ENCODE measurements at regions not wholly inside any gene's neighbourhood (a gene's known extent, or its start where the extent isn't known, plus 50 kb on each side); places are given as distances from the start of the nearest gene placed in this dataset.
A peak's percentile ranks its signal among the peaks of the same experiment; 100 is the strongest.

DNA sequence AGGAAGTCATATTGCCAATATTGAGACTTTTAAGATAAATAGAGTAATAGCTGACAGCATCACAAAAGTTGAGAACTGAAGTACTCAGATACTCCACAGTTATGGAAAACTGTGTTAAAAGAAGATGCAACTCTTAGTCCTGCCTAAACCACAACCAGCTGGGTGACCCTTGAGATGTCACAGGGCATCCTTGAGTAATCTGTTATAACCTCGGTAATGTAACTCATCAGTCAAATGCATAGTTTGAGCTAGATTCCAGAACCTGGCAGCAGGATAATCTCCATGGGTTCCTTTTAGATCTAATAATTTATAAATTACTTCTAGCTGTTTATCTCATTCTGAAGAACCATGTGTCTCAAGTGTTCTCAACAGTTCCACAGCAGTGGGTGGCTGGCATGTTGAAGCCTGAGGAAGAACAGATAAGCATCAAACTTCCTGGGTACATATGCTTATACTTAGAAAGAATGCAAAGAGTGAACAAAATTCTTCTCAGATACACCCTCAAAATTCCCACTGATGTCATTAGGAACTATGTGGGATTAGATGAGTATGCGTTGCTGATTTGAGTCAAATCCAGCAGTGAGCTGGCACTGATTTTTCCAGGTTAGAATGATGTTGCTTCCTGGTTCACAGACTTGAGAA, 304.1 kb upstream of the ERBB4 start:
- H3K4me3 ChIP-seq (ENCODE audit: low read depth, low read length): no peak overlapping the region
- H3K27me3 ChIP-seq (ENCODE audit: control insufficient read depth, insufficient read depth, low read length): no peaks in the 10 kb centered on the region
- H3K36me3 ChIP-seq (ENCODE audit: control insufficient read depth, insufficient read depth, low read length): no peaks in the 10 kb centered on the region
- DNase-seq (ENCODE audit: low read depth) (peak; percentile 98), FAIRE-seq (no peak)
- TF ChIP-seq, protein P1, sequence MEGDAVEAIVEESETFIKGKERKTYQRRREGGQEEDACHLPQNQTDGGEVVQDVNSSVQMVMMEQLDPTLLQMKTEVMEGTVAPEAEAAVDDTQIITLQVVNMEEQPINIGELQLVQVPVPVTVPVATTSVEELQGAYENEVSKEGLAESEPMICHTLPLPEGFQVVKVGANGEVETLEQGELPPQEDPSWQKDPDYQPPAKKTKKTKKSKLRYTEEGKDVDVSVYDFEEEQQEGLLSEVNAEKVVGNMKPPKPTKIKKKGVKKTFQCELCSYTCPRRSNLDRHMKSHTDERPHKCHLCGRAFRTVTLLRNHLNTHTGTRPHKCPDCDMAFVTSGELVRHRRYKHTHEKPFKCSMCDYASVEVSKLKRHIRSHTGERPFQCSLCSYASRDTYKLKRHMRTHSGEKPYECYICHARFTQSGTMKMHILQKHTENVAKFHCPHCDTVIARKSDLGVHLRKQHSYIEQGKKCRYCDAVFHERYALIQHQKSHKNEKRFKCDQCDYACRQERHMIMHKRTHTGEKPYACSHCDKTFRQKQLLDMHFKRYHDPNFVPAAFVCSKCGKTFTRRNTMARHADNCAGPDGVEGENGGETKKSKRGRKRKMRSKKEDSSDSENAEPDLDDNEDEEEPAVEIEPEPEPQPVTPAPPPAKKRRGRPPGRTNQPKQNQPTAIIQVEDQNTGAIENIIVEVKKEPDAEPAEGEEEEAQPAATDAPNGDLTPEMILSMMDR (IDR thresholded peaks at IDR 0.05; ENCODE audit: insufficient read depth, low read length, severe bottlenecking): no peak

DNA sequence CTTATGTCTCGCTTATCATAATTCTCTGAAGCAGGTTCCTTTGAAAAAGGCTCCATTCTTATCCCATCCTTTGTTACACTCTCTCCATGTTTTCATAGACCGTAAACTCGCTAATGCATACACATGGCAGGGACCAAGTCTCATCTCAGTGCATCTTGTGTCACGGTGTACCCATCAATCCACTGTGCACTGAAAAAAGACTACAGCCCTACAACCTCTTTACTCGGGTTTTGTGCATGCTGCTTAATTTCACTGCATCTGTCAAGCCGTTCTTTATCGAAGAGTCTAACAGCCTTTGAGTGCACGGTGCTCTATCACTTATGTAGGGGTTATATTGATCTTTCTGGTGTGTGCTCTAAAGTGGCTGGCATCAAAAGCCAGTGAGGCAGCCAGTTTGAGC, 302.9 kb upstream of the ERBB4 start:
- TF ChIP-seq, protein P1 (IDR thresholded peaks at IDR 0.05; ENCODE audit: insufficient read depth, low read length, severe bottlenecking): no peak
- no peak overlapping the region for H3K4me3 ChIP-seq (ENCODE audit: low read depth, low read length)
- DNase-seq (ENCODE audit: low read depth) (no peak), FAIRE-seq (no peak)
- no peaks in the 10 kb centered on the region for H3K27me3 ChIP-seq (ENCODE audit: control insufficient read depth, insufficient read depth, low read length)
- H3K36me3 ChIP-seq (ENCODE audit: control insufficient read depth, insufficient read depth, low read length): no peaks in the 10 kb centered on the region

DNA sequence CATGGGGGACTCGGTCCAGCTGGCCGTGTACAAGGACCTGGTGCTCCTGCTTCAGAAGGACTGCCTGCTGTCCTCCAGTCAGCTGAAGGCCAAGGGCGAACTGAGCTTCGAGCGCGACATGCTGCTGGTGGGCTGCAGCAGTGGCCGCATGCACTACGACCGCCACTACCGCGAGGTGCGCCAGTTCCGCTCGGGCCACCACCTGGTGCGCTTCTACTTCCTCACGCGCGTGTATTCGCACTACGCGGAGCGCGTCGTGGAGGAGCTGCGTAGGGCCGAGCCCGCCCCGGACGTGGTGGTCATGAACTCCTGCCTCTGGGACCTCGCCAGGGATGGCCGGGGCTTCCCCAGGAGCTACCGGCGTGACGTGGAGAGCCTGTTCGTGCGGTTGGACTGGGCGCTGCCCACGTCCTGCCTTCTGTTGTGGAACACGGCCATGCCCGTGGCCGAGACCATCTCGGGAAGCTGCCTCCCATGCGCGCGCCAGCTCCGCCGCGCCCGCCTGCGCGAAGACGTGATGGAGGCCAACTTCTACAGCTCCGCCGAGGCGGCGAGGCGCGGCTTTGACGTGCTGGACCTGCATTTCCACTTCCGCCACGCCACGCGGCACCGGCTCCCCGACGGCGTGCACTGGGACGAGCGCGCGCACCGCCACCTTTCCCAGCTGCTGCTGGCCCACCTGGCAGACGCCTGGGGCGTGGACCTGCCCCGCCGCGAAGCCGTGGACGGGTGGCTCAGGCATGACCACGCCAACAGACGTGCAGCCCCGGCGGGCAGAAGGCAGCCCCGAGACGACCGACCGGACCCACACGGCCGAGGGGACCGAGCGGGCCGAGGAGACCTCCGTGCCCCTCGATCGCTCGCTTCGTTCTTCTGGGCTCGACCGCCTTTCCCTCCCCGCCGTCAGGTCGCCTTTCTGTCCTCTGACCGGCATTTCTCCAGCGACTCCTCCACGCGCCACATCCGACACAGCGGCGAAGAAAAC, 293.9 kb upstream of the ERBB4 start:
- no peak for FAIRE-seq
- no peaks in the 10 kb centered on the region for H3K36me3 ChIP-seq (ENCODE audit: control insufficient read depth, insufficient read depth, low read length)
- TF ChIP-seq, protein P1 (IDR thresholded peaks at IDR 0.05; ENCODE audit: insufficient read depth, low read length, severe bottlenecking): no peak
- no peak overlapping the region for H3K4me3 ChIP-seq (ENCODE audit: low read depth, low read length)
- DNase-seq (ENCODE audit: low read depth): no peak
- H3K27me3 ChIP-seq (ENCODE audit: control insufficient read depth, insufficient read depth, low read length): no peaks in the 10 kb centered on the region

DNA sequence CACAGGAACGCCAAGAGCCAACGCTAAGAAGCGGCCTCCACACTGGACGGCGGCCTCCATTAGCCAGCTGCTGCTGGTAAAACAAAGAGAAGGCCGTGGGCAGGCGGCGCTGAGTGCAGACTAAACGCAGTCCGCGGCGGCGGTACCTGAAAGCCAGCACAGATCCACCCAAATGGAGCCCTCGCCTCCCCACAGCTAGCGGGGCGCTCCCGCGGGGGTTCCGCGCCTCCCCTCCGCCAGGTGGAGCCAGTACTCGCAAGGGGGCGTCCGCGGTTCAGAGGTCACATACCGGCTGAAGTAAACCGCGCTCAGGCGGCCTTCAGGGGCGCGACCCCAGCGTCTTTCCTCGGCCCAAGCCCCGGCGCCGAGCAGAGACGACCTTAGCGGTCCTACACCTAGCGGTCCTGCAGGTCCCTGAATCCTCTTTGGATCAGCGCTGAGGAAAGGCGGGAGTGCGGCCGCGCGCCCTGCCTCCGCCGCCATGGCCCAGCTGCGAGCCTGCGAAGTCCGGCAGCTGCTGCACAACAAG, 293.1 kb upstream of the ERBB4 start:
- TF ChIP-seq, protein P1 (IDR thresholded peaks at IDR 0.05; ENCODE audit: insufficient read depth, low read length, severe bottlenecking): no peak
- H3K36me3 ChIP-seq (ENCODE audit: control insufficient read depth, insufficient read depth, low read length): no peaks in the 10 kb centered on the region
- H3K27me3 ChIP-seq (ENCODE audit: control insufficient read depth, insufficient read depth, low read length): no peaks in the 10 kb centered on the region
- FAIRE-seq (no peak), DNase-seq (ENCODE audit: low read depth) (no peak)
- no peak overlapping the region for H3K4me3 ChIP-seq (ENCODE audit: low read depth, low read length)

DNA sequence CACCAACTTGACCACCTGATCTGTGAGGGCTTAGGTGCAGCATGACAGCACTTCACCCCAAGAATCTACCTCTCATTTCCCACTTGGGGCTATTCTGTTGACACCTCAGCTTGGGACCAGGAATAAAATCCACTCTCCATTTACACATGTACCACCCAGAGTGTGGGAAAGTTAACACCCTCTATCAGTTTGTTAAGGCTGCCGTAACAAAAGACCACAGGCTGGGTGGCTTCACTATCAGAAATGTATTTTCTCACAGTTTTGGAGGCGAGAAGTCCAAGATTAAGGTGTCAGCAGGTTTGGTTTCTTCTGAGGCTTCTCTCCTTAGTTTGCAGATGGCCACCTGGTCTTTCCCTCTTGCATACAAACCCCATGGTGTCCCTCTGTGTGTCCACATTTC, 277.7 kb upstream of the ERBB4 start:
- no peaks in the 10 kb centered on the region for H3K36me3 ChIP-seq (ENCODE audit: control insufficient read depth, insufficient read depth, low read length)
- DNase-seq (ENCODE audit: low read depth): no peak
- H3K4me3 ChIP-seq (ENCODE audit: low read depth, low read length): no peak overlapping the region
- FAIRE-seq: no peak
- H3K27me3 ChIP-seq (ENCODE audit: control insufficient read depth, insufficient read depth, low read length): no peaks in the 10 kb centered on the region
- TF ChIP-seq, protein P1 (IDR thresholded peaks at IDR 0.05; ENCODE audit: insufficient read depth, low read length, severe bottlenecking): no peak

All from bronchial epithelial cell (primary cell).